MCF 10A (cell line): ENCODE measurements at regions not wholly inside any gene's neighbourhood (a gene's known extent, or its start where the extent isn't known, plus 50 kb on each side); places are given as distances from the start of the nearest gene placed in this dataset.

Source experiments
- BruUV-seq: library from RNA; stranded (reverse); fragments of 400-500 nt; replicated peaks from 2 replicates; lab custom pipeline; 2021; lab: Mats Ljungman, UMichigan
- CTCF ChIA-PET: fragments of 300-600 bp; sonication (Branson Sonifier 250); formaldehyde crosslinking; extraction: SDS; loops from one replicate; lab custom pipeline; 2021; ENCODE audit warnings: antibody characterized with exemption, inconsistent platforms; lab: Yijun Ruan, JAX
- POLR2A ChIA-PET: fragments of 300-600, 350-650 bp; sonication (Branson Sonifier 250); formaldehyde crosslinking; extraction: SDS; loops from one replicate; lab custom pipeline; 2020; ENCODE audit warnings: antibody characterized with exemption, inconsistent platforms; lab: Yijun Ruan, JAX
- DNase-seq: peaks from one replicate; pipeline ENCODE4 v3.0.0-alpha.2; 2018; ENCODE audit not compliant: unreplicated experiment
- H3K27ac Mint-ChIP-seq: one replicate; pipeline ENCODE4 v1.8.0; 2022; ENCODE audit warnings: mild to moderate bottlenecking, low read depth, mixed read lengths; ENCODE audit not compliant: unreplicated experiment
- H3K27me3 Mint-ChIP-seq: one replicate; pipeline ENCODE4 v1.8.0; 2022; ENCODE audit warnings: mixed read lengths; ENCODE audit not compliant: insufficient read depth, unreplicated experiment
- H3K36me3 Mint-ChIP-seq: one replicate; pipeline ENCODE4 v1.8.0; 2022; ENCODE audit warnings: mild to moderate bottlenecking, moderate library complexity, mixed read lengths; ENCODE audit not compliant: insufficient read depth, unreplicated experiment
- H3K4me1 Mint-ChIP-seq: one replicate; pipeline ENCODE4 v1.8.0; 2022; ENCODE audit warnings: mixed read lengths; ENCODE audit not compliant: insufficient read depth, unreplicated experiment
- H3K4me3 Mint-ChIP-seq: one replicate; pipeline ENCODE4 v1.8.0; 2022; ENCODE audit warnings: mild to moderate bottlenecking, moderate library complexity, mixed read lengths; ENCODE audit not compliant: unreplicated experiment
- H3K9me3 Mint-ChIP-seq: one replicate; pipeline ENCODE4 v1.8.0; 2022; ENCODE audit warnings: mixed read lengths; ENCODE audit not compliant: unreplicated experiment
- intact Hi-C: fragments of 100-400 bp; cut with micrococcal nuclease; formaldehyde crosslinking; loops from 2 replicates; pipeline ENCODE4 v1.14.1; 2022
- TF ChIP-seq, protein P1 (sequence below): fragments of 200-600 bp; IDR thresholded peaks from one replicate; pipeline ENCODE4 v1.8.0; 2022; ENCODE audit warnings: antibody characterized with exemption, mild to moderate bottlenecking; ENCODE audit not compliant: unreplicated experiment

GRCh38 chr6:16939839-16940238, 162.0 kb upstream of the STMND1 start:
- no peaks in the 10 kb centered on the region for H3K27me3 Mint-ChIP-seq
- no peaks in the 10 kb centered on the region for H3K9me3 Mint-ChIP-seq
- ChIA-PET CTCF (no interaction called here), POLR2A (no interaction called here)
- no peak for DNase-seq
- no peak overlapping the region for H3K27ac Mint-ChIP-seq
- no peaks in the 10 kb centered on the region for H3K4me1 Mint-ChIP-seq
- H3K4me3 Mint-ChIP-seq: no peak overlapping the region
- H3K36me3 Mint-ChIP-seq: no peaks in the 10 kb centered on the region
- TF ChIP-seq, protein P1, sequence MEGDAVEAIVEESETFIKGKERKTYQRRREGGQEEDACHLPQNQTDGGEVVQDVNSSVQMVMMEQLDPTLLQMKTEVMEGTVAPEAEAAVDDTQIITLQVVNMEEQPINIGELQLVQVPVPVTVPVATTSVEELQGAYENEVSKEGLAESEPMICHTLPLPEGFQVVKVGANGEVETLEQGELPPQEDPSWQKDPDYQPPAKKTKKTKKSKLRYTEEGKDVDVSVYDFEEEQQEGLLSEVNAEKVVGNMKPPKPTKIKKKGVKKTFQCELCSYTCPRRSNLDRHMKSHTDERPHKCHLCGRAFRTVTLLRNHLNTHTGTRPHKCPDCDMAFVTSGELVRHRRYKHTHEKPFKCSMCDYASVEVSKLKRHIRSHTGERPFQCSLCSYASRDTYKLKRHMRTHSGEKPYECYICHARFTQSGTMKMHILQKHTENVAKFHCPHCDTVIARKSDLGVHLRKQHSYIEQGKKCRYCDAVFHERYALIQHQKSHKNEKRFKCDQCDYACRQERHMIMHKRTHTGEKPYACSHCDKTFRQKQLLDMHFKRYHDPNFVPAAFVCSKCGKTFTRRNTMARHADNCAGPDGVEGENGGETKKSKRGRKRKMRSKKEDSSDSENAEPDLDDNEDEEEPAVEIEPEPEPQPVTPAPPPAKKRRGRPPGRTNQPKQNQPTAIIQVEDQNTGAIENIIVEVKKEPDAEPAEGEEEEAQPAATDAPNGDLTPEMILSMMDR: no peak
- no TSS peak for BruUV-seq
- intact Hi-C loops: no loop called here

DNA sequence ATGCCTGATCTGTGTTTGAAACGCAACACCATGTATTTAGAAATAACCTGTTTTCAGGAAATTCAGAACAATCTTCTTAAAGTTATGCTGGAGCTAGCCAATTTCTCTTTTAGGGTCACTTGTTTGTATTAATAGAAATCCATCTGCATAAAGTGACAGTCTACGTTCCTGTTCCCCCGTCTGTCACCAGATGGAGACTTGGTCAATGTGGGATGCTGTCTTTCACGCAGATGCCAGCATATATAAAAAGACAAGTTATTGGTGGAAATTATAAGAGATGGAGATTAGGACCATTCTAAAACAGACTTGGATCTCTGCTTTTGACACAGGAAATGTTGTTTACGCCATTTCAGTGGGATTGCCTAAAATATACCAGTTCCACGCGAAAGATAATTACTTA, 162.5 kb upstream of the STMND1 start:
- no peaks in the 10 kb centered on the region for H3K27me3 Mint-ChIP-seq
- H3K4me1 Mint-ChIP-seq: no peaks in the 10 kb centered on the region
- TF ChIP-seq, protein P1: no peak
- H3K36me3 Mint-ChIP-seq: no peaks in the 10 kb centered on the region
- no peaks in the 10 kb centered on the region for H3K9me3 Mint-ChIP-seq
- no peak for DNase-seq
- intact Hi-C loops: no loop called here
- ChIA-PET POLR2A (no interaction called here), CTCF (no interaction called here)
- no TSS peak for BruUV-seq
- H3K4me3 Mint-ChIP-seq: no peak overlapping the region
- no peak overlapping the region for H3K27ac Mint-ChIP-seq

GRCh38 chr6:16936893-16937292, 165.0 kb upstream of the STMND1 start:
- Mint-ChIP-seq H3K36me3 (no peaks in the 10 kb centered on the region), H3K4me3 (no peak overlapping the region), H3K4me1 (no peaks in the 10 kb centered on the region), H3K9me3 (no peaks in the 10 kb centered on the region), H3K27ac (no peak overlapping the region), H3K27me3 (peaks cover 12% of the 10 kb centered on the region)
- intact Hi-C loops: no loop called here
- TF ChIP-seq, protein P1: no peak
- no TSS peak for BruUV-seq
- ChIA-PET POLR2A (no interaction called here), CTCF (no interaction called here)
- no peak for DNase-seq

GRCh38 chr6:16933961-16934360, 167.9 kb upstream of the STMND1 start:
- intact Hi-C loops: no loop called here
- Mint-ChIP-seq H3K4me1 (peaks cover 6% of the 10 kb centered on the region), H3K36me3 (no peaks in the 10 kb centered on the region), H3K27ac (no peak overlapping the region), H3K27me3 (peaks cover 12% of the 10 kb centered on the region), H3K4me3 (no peak overlapping the region), H3K9me3 (no peaks in the 10 kb centered on the region)
- ChIA-PET POLR2A (interaction anchor here (1.4 to 1.8 kb wide), 2 partner anchors 12 to 13 kb away, joined by 5 read pairs; no protein-coding TSS in a partner anchor), CTCF (no interaction called here)
- DNase-seq: no peak
- BruUV-seq: no TSS peak
- TF ChIP-seq, protein P1: no peak
